Mammary epithelial cell (primary cell): ENCODE measurements at regions not wholly inside any gene's neighbourhood (a gene's known extent, or its start where the extent isn't known, plus 50 kb on each side); places are given as distances from the start of the nearest gene placed in this dataset.

Experiments
- EZH2 ChIP-seq: IDR thresholded peaks from 2 replicates; pipeline ENCODE4 v1.6.1; 2012; ENCODE audit warnings: low read length, inconsistent platforms, borderline replicate concordance
- TF ChIP-seq, protein P1 (sequence below), 2 donors: IDR thresholded peaks in 1 of 2; conservative IDR thresholded peaks in 1 of 2; 2 replicates each; pipeline ENCODE4 v1.5.1; 2011 to 2012; ENCODE audit warnings: inconsistent platforms in 2 of 2, low read length in 2 of 2, mild to moderate bottlenecking in 2 of 2, control low read depth in 1 of 2, low read depth in 1 of 2; ENCODE audit not compliant: insufficient read depth in 1 of 2; ENCODE audit errors: extremely low read depth in 1 of 2

DNA sequence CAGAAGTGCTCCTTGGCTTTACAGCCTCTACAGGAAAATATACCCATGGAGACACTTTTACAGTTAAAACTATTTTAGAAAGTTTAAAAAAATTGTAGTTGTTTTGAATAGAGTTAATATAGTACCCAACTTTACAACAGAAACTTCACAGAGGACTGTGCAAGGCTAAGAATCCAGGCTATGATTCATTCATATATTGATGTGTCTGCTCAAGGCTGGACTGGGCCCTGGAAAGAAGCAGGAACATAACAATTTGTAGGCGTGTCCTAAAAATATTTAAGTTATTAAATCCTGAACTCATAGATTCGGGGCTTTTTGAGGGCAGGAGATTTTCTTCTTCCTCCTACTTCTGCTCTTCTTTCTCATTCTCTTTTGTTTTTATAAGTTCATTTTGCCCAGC is 291.5 kb upstream of the CCDC179 start:
- TF ChIP-seq, protein P1, sequence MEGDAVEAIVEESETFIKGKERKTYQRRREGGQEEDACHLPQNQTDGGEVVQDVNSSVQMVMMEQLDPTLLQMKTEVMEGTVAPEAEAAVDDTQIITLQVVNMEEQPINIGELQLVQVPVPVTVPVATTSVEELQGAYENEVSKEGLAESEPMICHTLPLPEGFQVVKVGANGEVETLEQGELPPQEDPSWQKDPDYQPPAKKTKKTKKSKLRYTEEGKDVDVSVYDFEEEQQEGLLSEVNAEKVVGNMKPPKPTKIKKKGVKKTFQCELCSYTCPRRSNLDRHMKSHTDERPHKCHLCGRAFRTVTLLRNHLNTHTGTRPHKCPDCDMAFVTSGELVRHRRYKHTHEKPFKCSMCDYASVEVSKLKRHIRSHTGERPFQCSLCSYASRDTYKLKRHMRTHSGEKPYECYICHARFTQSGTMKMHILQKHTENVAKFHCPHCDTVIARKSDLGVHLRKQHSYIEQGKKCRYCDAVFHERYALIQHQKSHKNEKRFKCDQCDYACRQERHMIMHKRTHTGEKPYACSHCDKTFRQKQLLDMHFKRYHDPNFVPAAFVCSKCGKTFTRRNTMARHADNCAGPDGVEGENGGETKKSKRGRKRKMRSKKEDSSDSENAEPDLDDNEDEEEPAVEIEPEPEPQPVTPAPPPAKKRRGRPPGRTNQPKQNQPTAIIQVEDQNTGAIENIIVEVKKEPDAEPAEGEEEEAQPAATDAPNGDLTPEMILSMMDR (conservative IDR thresholded peaks at IDR 0.05 in 1 of 2, IDR thresholded peaks at IDR 0.05 in 1 of 2; ENCODE audit: extremely low read depth in 1 of 2, insufficient read depth in 1 of 2, low read depth in 1 of 2, low read length in 2 of 2), result no peak
- TF ChIP-seq EZH2, result no peak
